PC-3 (cell line): ENCODE measurements at regions not wholly inside any gene's neighbourhood (a gene's known extent, or its start where the extent isn't known, plus 50 kb on each side); places are given as distances from the start of the nearest gene placed in this dataset.

Experiments used
- CTCF ChIP-seq: fragments of 300-600 bp; sonication (generic); conservative IDR thresholded peaks from 2 replicates; pipeline ENCODE4 v1.5.1; 2017; ENCODE audit warnings: antibody characterized with exemption, low read depth, mild to moderate bottlenecking, low read length
- EZH2 ChIP-seq: fragments of 300-600 bp; sonication (generic); IDR thresholded peaks from one replicate; pipeline ENCODE4 v1.6.1; 2017; ENCODE audit warnings: antibody characterized with exemption, mild to moderate bottlenecking, low read length; ENCODE audit not compliant: unreplicated experiment
- EZH2phosphoT487 ChIP-seq: fragments of 300-600 bp; sonication (generic); IDR thresholded peaks from 2 replicates; pipeline ENCODE4 v1.6.1; 2018; ENCODE audit warnings: mild to moderate bottlenecking, antibody characterized with exemption, low read length, borderline replicate concordance

- no peak for TF ChIP-seq CTCF
- TF ChIP-seq EZH2: no peak
- no peak for TF ChIP-seq EZH2phosphoT487
Observed at GRCh38 chr13:111943229-111943795, 123.6 kb upstream of the SOX1 start.
